ENCODE measurements at regions not wholly inside any gene's neighbourhood (a gene's known extent, or its start where the extent isn't known, plus 50 kb on each side); places are given as distances from the start of the nearest gene placed in this dataset.

DNA sequence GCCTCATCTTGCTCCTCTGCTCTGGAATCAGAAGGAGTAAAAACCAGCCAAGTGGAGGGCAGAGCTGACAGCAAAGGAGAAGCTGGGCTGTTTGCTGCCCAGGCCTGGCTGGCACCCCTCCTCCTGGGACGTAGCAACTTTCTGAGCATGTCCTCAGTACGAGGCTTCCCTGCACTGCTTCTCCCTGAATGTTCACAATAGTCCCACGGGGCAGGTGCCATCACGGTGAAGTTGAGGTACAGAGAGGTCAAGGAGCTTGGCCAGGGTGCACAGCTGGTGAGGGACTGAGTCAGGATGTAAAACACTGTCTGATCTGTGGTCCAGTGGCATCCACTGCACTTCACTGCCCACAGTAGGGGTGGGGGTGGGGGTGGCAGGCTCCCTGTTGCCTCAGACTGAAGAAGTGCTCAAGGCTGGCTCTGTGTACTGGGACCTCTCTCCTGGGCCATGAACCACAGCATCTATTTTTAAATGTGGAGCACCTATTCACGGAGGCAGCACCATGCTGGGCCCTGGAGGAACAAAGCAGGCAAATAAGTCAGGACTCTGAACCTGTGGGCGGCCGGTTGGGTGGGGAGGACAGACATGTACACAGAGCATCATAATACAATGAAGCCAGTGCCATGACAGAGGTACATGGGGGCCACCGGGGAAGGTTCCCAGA is 369.5 kb downstream of the SEC14L1 start:
- no peak overlapping the region for H3K4me3 Mint-ChIP-seq
- H3K27me3 Mint-ChIP-seq (ENCODE audit: low read depth), result no peaks in the 10 kb centered on the region
- H3K36me3 Mint-ChIP-seq (ENCODE audit: low read depth), result peaks cover 7% of the 10 kb centered on the region
- H3K27ac Mint-ChIP-seq (ENCODE audit: unreplicated experiment), result no peak overlapping the region
- no peak for DNase-seq (ENCODE audit: low read depth, low spot score)
- H3K9me3 Mint-ChIP-seq, result peaks cover 15% of the 10 kb centered on the region
- no peaks in the 10 kb centered on the region for H3K4me1 Mint-ChIP-seq
- TF ChIP-seq CTCF (conservative IDR thresholded peaks at IDR 0.05), result no peak

- no peak for TF ChIP-seq CTCF (conservative IDR thresholded peaks at IDR 0.05)
- Mint-ChIP-seq H3K27ac (ENCODE audit: unreplicated experiment) (no peak overlapping the region), H3K27me3 (ENCODE audit: low read depth) (no peaks in the 10 kb centered on the region), H3K4me1 (no peaks in the 10 kb centered on the region), H3K9me3 (peaks cover 15% of the 10 kb centered on the region), H3K4me3 (no peak overlapping the region), H3K36me3 (ENCODE audit: low read depth) (peaks cover 7% of the 10 kb centered on the region)
- DNase-seq (ENCODE audit: low read depth, low spot score), result no peak
These were observed 370.8 kb downstream of the SEC14L1 start for GRCh38 chr17:77511514-77512061.

- no peaks in the 10 kb centered on the region for H3K27me3 Mint-ChIP-seq (ENCODE audit: low read depth)
- no peak overlapping the region for H3K4me3 Mint-ChIP-seq
- no peaks in the 10 kb centered on the region for H3K4me1 Mint-ChIP-seq
- H3K27ac Mint-ChIP-seq (ENCODE audit: unreplicated experiment), result no peak overlapping the region
- DNase-seq (ENCODE audit: low read depth, low spot score), result no peak
- no peak for TF ChIP-seq CTCF (conservative IDR thresholded peaks at IDR 0.05)
- peaks cover 7% of the 10 kb centered on the region for H3K36me3 Mint-ChIP-seq (ENCODE audit: low read depth)
- peaks cover 15% of the 10 kb centered on the region for H3K9me3 Mint-ChIP-seq
These were observed 371.5 kb downstream of the SEC14L1 start for GRCh38 chr17:77512062-77512946.

GRCh38 chr17:77513045-77513444 is 372.3 kb downstream of the SEC14L1 start:
- Mint-ChIP-seq H3K4me3 (no peak overlapping the region), H3K4me1 (no peaks in the 10 kb centered on the region), H3K36me3 (ENCODE audit: low read depth) (peaks cover 7% of the 10 kb centered on the region), H3K9me3 (peaks cover 15% of the 10 kb centered on the region), H3K27me3 (ENCODE audit: low read depth) (no peaks in the 10 kb centered on the region), H3K27ac (ENCODE audit: unreplicated experiment) (no peak overlapping the region)
- no peak for DNase-seq (ENCODE audit: low read depth, low spot score)
- TF ChIP-seq CTCF (conservative IDR thresholded peaks at IDR 0.05), result no peak

GRCh38 chr17:77515227-77515626 is 374.5 kb downstream of the SEC14L1 start:
- Mint-ChIP-seq H3K27me3 (ENCODE audit: low read depth) (no peaks in the 10 kb centered on the region), H3K27ac (ENCODE audit: unreplicated experiment) (no peak overlapping the region), H3K4me3 (no peak overlapping the region), H3K36me3 (ENCODE audit: low read depth) (peaks cover 7% of the 10 kb centered on the region), H3K4me1 (no peaks in the 10 kb centered on the region), H3K9me3 (peaks cover 15% of the 10 kb centered on the region)
- no peak for DNase-seq (ENCODE audit: low read depth, low spot score)
- no peak for TF ChIP-seq CTCF (conservative IDR thresholded peaks at IDR 0.05)

Data from neural crest cell (in vitro differentiated cells).